HG03354 (cell line): ENCODE measurements at regions not wholly inside any gene's neighbourhood (a gene's known extent, or its start where the extent isn't known, plus 50 kb on each side); places are given as distances from the start of the nearest gene placed in this dataset.
"Not testable (repeated sequence)": the region's sequence is repeated elsewhere in the genome, so short reads cannot be mapped to it uniquely, and the experiment has no call there.

Experiments
- ATAC-seq: cut with Tn5 transposase; IDR thresholded peaks from one replicate; pipeline ENCODE4 v1.9.1; 2021; ENCODE audit warnings: mild to moderate bottlenecking; ENCODE audit not compliant: unreplicated experiment, poor library complexity, severe bottlenecking

- no peak for ATAC-seq
Measured at GRCh38 chr2:184993746-184994145, 395.4 kb downstream of the ZNF804A start.

- no peak for ATAC-seq
Measured at GRCh38 chr2:185006481-185006880, 408.2 kb downstream of the ZNF804A start.

- no peak for ATAC-seq
Measured at GRCh38 chr2:185012643-185013042, 414.3 kb downstream of the ZNF804A start.

- no peak for ATAC-seq
Measured at GRCh38 chr2:185014076-185014475, 415.7 kb downstream of the ZNF804A start.

GRCh38 chr2:185025891-185026290 is 427.6 kb downstream of the ZNF804A start:
- not testable (repeated sequence) for ATAC-seq

- ATAC-seq, result no peak
Measured at GRCh38 chr2:185035906-185036305, 437.6 kb downstream of the ZNF804A start.

GRCh38 chr2:185044323-185044874 is 446.1 kb downstream of the ZNF804A start:
- ATAC-seq, result no peak

GRCh38 chr2:185050804-185051203 is 452.5 kb downstream of the ZNF804A start:
- ATAC-seq, result no peak

GRCh38 chr2:185063761-185064160 is 465.4 kb downstream of the ZNF804A start:
- ATAC-seq, result no peak

GRCh38 chr2:185066128-185066527 is 467.8 kb downstream of the ZNF804A start:
- no peak for ATAC-seq

- ATAC-seq, result no peak
Measured at GRCh38 chr2:185069107-185069506, 470.8 kb downstream of the ZNF804A start.

GRCh38 chr2:185074156-185074555 is 475.8 kb downstream of the ZNF804A start:
- ATAC-seq, result no peak

- ATAC-seq, result no peak
Measured at GRCh38 chr2:185082749-185083148, 484.4 kb downstream of the ZNF804A start.

- ATAC-seq, result no peak
Measured at GRCh38 chr2:185108588-185108987, 510.3 kb downstream of the ZNF804A start.

GRCh38 chr2:185127412-185127811 is 529.1 kb downstream of the ZNF804A start:
- ATAC-seq, result no peak

GRCh38 chr2:185128346-185128745 is 530.0 kb downstream of the ZNF804A start:
- ATAC-seq, result no peak

GRCh38 chr2:185128996-185129395 is 530.7 kb downstream of the ZNF804A start:
- ATAC-seq, result no peak

GRCh38 chr2:185130685-185131084 is 532.4 kb downstream of the ZNF804A start:
- ATAC-seq, result no peak

GRCh38 chr2:185132501-185133041 is 534.2 kb downstream of the ZNF804A start:
- no peak for ATAC-seq

- no peak for ATAC-seq
Measured at GRCh38 chr2:185137700-185138099, 539.4 kb downstream of the ZNF804A start.

- no peak for ATAC-seq
Measured at GRCh38 chr2:185142677-185143076, 544.3 kb downstream of the ZNF804A start.
